ENCODE measurements at regions not wholly inside any gene's neighbourhood (a gene's known extent, or its start where the extent isn't known, plus 50 kb on each side); places are given as distances from the start of the nearest gene placed in this dataset.
"Not testable (repeated sequence)": the region's sequence is repeated elsewhere in the genome, so short reads cannot be mapped to it uniquely, and the experiment has no call there.

DNA sequence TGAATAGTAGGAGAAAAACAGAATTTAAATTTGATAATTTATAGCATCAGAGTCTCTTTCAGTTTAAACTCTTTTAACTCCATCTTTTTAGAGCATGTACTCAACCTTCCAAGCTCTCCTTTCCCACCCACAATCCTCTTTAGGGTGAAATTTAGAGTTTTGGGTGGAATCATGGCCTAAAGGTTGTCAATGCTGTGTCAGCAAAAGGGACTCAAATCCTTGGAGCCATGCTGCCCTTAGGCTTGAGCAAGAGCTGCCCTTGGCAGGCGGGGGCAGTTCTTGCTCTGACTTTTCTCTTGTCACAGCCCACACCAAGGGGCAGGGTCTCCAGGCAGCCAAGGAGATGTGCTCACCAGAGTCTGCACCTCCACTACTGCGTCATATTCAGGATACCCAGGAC lies 102.4 kb downstream of the MTX3 start:
- H3K4me1 ChIP-seq, result no peaks in the 10 kb centered on the region
- no peak for TF ChIP-seq POLR2A (IDR thresholded peaks at IDR 0.05)
- TF ChIP-seq, protein P1, sequence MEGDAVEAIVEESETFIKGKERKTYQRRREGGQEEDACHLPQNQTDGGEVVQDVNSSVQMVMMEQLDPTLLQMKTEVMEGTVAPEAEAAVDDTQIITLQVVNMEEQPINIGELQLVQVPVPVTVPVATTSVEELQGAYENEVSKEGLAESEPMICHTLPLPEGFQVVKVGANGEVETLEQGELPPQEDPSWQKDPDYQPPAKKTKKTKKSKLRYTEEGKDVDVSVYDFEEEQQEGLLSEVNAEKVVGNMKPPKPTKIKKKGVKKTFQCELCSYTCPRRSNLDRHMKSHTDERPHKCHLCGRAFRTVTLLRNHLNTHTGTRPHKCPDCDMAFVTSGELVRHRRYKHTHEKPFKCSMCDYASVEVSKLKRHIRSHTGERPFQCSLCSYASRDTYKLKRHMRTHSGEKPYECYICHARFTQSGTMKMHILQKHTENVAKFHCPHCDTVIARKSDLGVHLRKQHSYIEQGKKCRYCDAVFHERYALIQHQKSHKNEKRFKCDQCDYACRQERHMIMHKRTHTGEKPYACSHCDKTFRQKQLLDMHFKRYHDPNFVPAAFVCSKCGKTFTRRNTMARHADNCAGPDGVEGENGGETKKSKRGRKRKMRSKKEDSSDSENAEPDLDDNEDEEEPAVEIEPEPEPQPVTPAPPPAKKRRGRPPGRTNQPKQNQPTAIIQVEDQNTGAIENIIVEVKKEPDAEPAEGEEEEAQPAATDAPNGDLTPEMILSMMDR (IDR thresholded peaks at IDR 0.05), result no peak
- no peak for TF ChIP-seq POLR2AphosphoS5 (IDR thresholded peaks at IDR 0.05; ENCODE audit: insufficient read depth in 1 of 2, low read depth in 1 of 2)
- no peak for DNase-seq (ENCODE audit: extremely low spot score in 2 of 2)
- H3K36me3 ChIP-seq, result no peaks in the 10 kb centered on the region
- H3K27me3 ChIP-seq, result no peaks in the 10 kb centered on the region
- no peaks in the 10 kb centered on the region for H3K9me3 ChIP-seq
- intact Hi-C loops (cut with DNase I), result no loop called here
- H3K4me3 ChIP-seq, result no peak overlapping the region
- no peak overlapping the region for H3K27ac ChIP-seq

DNA sequence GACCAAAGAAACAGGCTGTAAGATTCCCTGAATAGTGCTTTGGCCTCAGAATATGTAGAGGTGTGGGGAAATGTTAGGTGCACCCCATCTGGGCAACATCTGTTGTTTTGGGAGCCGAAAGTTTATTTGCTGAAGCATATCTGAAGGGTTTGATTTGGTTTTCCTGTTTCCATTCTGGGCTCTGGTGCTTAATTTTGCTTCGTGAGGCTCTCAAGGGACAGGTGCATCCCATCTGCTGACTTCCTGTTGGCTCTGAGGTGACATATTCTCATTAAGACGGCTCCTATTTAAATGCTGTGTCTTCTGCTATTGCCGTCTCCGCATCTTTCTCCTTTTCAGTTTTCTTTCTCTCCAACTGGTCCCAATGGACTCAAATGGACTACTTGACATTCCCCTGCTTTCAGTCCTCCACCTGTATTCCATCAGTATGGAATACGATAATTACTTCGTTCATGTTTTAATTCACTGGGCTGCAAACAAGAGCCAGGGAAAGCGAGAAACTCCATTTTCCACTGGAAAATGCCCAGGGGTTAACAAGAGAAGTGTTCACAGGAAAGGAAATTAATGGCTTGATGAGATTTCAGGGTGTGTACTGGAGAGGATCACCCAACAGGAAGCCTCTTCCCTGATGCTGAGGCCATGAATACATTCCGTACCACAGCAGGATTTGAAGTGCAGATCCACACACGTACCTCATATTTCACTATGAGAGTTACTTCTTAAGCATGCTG lies 104.0 kb downstream of the MTX3 start:
- TF ChIP-seq, protein P1 (IDR thresholded peaks at IDR 0.05), result no peak
- TF ChIP-seq POLR2AphosphoS5 (IDR thresholded peaks at IDR 0.05; ENCODE audit: insufficient read depth in 1 of 2, low read depth in 1 of 2) (no peak), POLR2A (IDR thresholded peaks at IDR 0.05) (no peak)
- Histone ChIP-seq H3K9me3 (no peaks in the 10 kb centered on the region), H3K4me3 (no peak overlapping the region), H3K36me3 (no peaks in the 10 kb centered on the region), H3K27ac (no peak overlapping the region), H3K27me3 (no peaks in the 10 kb centered on the region), H3K4me1 (no peaks in the 10 kb centered on the region)
- DNase-seq (ENCODE audit: extremely low spot score in 2 of 2), result no peak
- intact Hi-C loops (cut with DNase I), result no loop called here

DNA sequence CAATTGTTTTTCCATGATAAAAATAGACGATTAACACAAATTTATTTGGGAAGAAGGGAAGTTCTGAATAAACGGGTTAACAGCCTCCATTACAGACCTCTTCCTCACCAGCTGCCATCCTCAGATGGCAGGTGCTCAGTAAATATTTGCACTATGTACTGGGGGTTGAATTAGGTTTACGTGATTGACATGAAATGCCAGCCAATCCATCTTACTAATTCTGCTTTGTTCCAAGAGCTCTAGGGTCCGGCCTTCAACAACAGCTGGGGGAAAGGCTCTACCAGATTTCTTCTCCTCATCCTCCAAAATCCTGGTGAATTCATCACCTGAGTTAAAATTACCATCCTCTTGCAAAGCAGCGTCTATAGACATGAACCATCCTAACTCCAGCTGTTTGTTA lies 104.6 kb downstream of the MTX3 start:
- TF ChIP-seq, protein P1 (IDR thresholded peaks at IDR 0.05), result no peak
- TF ChIP-seq POLR2A (IDR thresholded peaks at IDR 0.05), result no peak
- no peak for TF ChIP-seq POLR2AphosphoS5 (IDR thresholded peaks at IDR 0.05; ENCODE audit: insufficient read depth in 1 of 2, low read depth in 1 of 2)
- no peak for DNase-seq (ENCODE audit: extremely low spot score in 2 of 2)
- Histone ChIP-seq H3K36me3 (no peaks in the 10 kb centered on the region), H3K27ac (no peak overlapping the region), H3K27me3 (no peaks in the 10 kb centered on the region), H3K9me3 (no peaks in the 10 kb centered on the region), H3K4me1 (no peaks in the 10 kb centered on the region), H3K4me3 (no peak overlapping the region)
- intact Hi-C loops (cut with DNase I), result no loop called here

DNA sequence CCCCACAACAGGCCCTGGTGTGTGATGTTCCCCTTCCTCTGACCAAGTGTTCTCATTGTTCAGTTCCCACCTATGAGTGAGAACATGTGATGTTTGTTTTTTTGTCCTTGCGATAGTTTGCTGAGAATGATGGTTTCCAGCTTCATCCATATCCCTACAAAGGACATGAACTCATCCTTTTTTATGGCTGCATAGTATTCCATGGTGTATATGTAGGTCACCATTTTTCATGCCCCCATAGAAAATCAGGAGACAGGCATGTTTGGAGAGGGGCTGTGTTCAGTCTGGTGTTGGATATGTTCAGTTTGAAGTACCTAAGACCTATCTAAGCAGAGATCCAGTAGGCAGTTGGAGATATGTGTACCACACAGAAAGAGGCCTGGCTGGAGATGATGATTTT lies 111.2 kb downstream of the MTX3 start:
- H3K9me3 ChIP-seq; H3K4me1 ChIP-seq; intact Hi-C loops (cut with DNase I); H3K36me3 ChIP-seq; DNase-seq (ENCODE audit: extremely low spot score in 2 of 2); H3K27me3 ChIP-seq; H3K4me3 ChIP-seq; H3K27ac ChIP-seq: not testable (repeated sequence)

DNA sequence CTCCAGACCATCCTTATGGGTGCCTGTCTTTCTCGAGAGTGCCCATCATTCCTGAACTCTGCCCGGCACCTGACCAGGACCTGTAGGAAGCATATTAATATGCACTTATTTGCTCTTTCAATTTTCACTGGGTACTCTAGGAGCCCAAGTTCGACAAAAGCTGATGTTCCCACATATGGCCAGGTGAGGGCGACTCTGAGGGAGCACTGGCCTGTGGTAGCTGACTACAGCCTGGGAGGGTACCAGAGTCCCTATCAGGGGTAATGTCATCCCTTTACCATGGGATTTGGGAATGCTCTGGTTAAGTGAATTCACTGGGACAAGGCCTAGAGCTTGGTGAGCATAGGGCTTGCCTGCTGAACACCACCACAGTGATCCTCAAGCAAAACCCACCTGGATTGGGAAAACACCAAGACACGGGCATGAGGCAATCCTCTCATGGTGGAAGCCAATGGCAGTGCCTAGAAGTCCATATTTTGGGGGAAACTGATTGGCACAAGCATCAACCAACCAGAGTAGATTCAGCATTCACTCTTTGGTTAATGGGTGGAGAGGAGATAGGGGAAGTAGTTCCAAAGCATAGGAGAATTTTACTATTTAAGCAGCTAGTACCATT lies 112.2 kb downstream of the MTX3 start:
- TF ChIP-seq, protein P1 (IDR thresholded peaks at IDR 0.05), result no peak
- no peak for TF ChIP-seq POLR2A (IDR thresholded peaks at IDR 0.05)
- TF ChIP-seq POLR2AphosphoS5 (IDR thresholded peaks at IDR 0.05; ENCODE audit: insufficient read depth in 1 of 2, low read depth in 1 of 2), result no peak
- DNase-seq (ENCODE audit: extremely low spot score in 2 of 2), result no peak
- Histone ChIP-seq H3K9me3 (no peaks in the 10 kb centered on the region), H3K4me3 (no peak overlapping the region), H3K4me1 (no peaks in the 10 kb centered on the region), H3K27ac (no peak overlapping the region), H3K27me3 (no peaks in the 10 kb centered on the region), H3K36me3 (no peaks in the 10 kb centered on the region)
- intact Hi-C loops (cut with DNase I), result no loop called here

Measured in vagina (tissue), 2 donors.